ENCODE measurements at regions not wholly inside any gene's neighbourhood (a gene's known extent, or its start where the extent isn't known, plus 50 kb on each side); places are given as distances from the start of the nearest gene placed in this dataset.

DNA sequence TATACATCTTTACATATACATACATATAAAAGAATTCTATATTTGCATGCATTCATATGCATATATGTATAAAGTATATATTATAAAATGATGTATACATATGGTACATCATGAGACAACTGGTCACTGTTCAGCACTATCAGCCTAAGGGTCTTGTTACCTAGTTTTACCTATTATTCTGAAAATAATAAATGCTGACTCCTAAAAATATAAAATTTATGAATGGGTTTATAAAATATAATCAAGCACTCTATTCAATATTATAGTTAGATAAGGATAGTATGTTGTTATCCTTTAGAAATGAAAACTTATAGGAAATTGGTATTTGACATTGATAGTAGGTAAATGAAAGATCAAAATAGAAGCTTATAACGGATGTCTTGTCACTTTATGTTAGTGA, 324.2 kb downstream of the GBA3 start:
- H3K9me3 ChIP-seq (replicated peaks in 1 of 3) = no peaks in the 10 kb centered on the region
- no peaks in the 10 kb centered on the region for H3K27me3 ChIP-seq
- no peak overlapping the region for H3K27ac ChIP-seq
- TF ChIP-seq POLR2A (IDR thresholded peaks at IDR 0.05) (no peak), CTCF (IDR thresholded peaks at IDR 0.05) (no peak)
- no peak overlapping the region for H3K4me3 ChIP-seq
- no peaks in the 10 kb centered on the region for H3K4me1 ChIP-seq (replicated peaks in 1 of 2)
- H3K36me3 ChIP-seq (replicated peaks in 1 of 2) = no peaks in the 10 kb centered on the region
- DNase-seq = no peak
- 59 to 87% (median 81%) methylated on average over 1 of the region's 1 CpG for WGBS, 4 donors
- intact Hi-C loops (cut with DNase I) = no loop called here

- no peaks in the 10 kb centered on the region for H3K9me3 ChIP-seq (replicated peaks in 1 of 3)
- H3K36me3 ChIP-seq (replicated peaks in 1 of 2) = no peaks in the 10 kb centered on the region
- intact Hi-C loops (cut with DNase I) = no loop called here
- TF ChIP-seq POLR2A (IDR thresholded peaks at IDR 0.05) (no peak), CTCF (IDR thresholded peaks at IDR 0.05) (no peak)
- no peak overlapping the region for H3K27ac ChIP-seq
- no peak overlapping the region for H3K4me3 ChIP-seq
- H3K27me3 ChIP-seq = no peaks in the 10 kb centered on the region
- no peak for DNase-seq
- no peaks in the 10 kb centered on the region for H3K4me1 ChIP-seq (replicated peaks in 1 of 2)
Measured at GRCh38 chr4:23015821-23016220, 323.1 kb downstream of the GBA3 start.

- Histone ChIP-seq H3K27ac (no peak overlapping the region), H3K27me3 (no peaks in the 10 kb centered on the region), H3K4me1 (replicated peaks in 1 of 2) (no peaks in the 10 kb centered on the region), H3K4me3 (no peak overlapping the region), H3K9me3 (replicated peaks in 1 of 3) (no peaks in the 10 kb centered on the region), H3K36me3 (replicated peaks in 1 of 2) (no peaks in the 10 kb centered on the region)
- DNase-seq = no peak
- intact Hi-C loops (cut with DNase I) = no loop called here
- no peak for TF ChIP-seq POLR2A (IDR thresholded peaks at IDR 0.05)
- no peak for TF ChIP-seq CTCF (IDR thresholded peaks at IDR 0.05)
Measured at GRCh38 chr4:23009093-23009492, 316.4 kb downstream of the GBA3 start.

GRCh38 chr4:23006756-23007155, 314.0 kb downstream of the GBA3 start:
- no peak for TF ChIP-seq POLR2A (IDR thresholded peaks at IDR 0.05)
- no peak for TF ChIP-seq CTCF (IDR thresholded peaks at IDR 0.05)
- Histone ChIP-seq H3K4me1 (replicated peaks in 1 of 2) (no peaks in the 10 kb centered on the region), H3K36me3 (replicated peaks in 1 of 2) (no peaks in the 10 kb centered on the region), H3K4me3 (no peak overlapping the region), H3K27ac (no peak overlapping the region), H3K27me3 (no peaks in the 10 kb centered on the region), H3K9me3 (replicated peaks in 1 of 3) (no peaks in the 10 kb centered on the region)
- DNase-seq = no peak
- intact Hi-C loops (cut with DNase I) = no loop called here
